ENCODE measurements at regions not wholly inside any gene's neighbourhood (a gene's known extent, or its start where the extent isn't known, plus 50 kb on each side); places are given as distances from the start of the nearest gene placed in this dataset.

GRCh38 chr11:42625757-42626665 lies 685.8 kb upstream of the API5 start:
- DNase-seq = no peak

GRCh38 chr11:42631220-42631843 lies 680.5 kb upstream of the API5 start:
- DNase-seq = peak; percentile 15

- DNase-seq = no peak
These were observed 664.8 kb upstream of the API5 start for GRCh38 chr11:42646959-42647358.

- no peak for DNase-seq
These were observed 663.8 kb upstream of the API5 start for GRCh38 chr11:42647993-42648392.

- no peak for DNase-seq
These were observed 660.2 kb upstream of the API5 start for GRCh38 chr11:42651621-42652020.

- DNase-seq = no peak
These were observed 654.6 kb upstream of the API5 start for GRCh38 chr11:42657169-42657568.

GRCh38 chr11:42661942-42662341 lies 649.9 kb upstream of the API5 start:
- DNase-seq = no peak

- DNase-seq = no peak
These were observed 642.4 kb upstream of the API5 start for GRCh38 chr11:42669248-42669976.

- no peak for DNase-seq
These were observed 637.4 kb upstream of the API5 start for GRCh38 chr11:42674436-42674835.

GRCh38 chr11:42707541-42707940 lies 604.3 kb upstream of the API5 start:
- no peak for DNase-seq

GRCh38 chr11:42709216-42709615 lies 602.6 kb upstream of the API5 start:
- DNase-seq = no peak

GRCh38 chr11:42713279-42713678 lies 598.5 kb upstream of the API5 start:
- no peak for DNase-seq

- DNase-seq = no peak
These were observed 598.0 kb upstream of the API5 start for GRCh38 chr11:42713753-42714152.

GRCh38 chr11:42720716-42721563 lies 590.9 kb upstream of the API5 start:
- no peak for DNase-seq

- no peak for DNase-seq
These were observed 583.9 kb upstream of the API5 start for GRCh38 chr11:42727879-42728278.

GRCh38 chr11:42762348-42762747 lies 549.4 kb upstream of the API5 start:
- DNase-seq = no peak

GRCh38 chr11:42764936-42765335 lies 546.9 kb upstream of the API5 start:
- DNase-seq = no peak

- no peak for DNase-seq
These were observed 543.2 kb upstream of the API5 start for GRCh38 chr11:42768576-42768975.

GRCh38 chr11:42770444-42771065 lies 541.2 kb upstream of the API5 start:
- DNase-seq = peak; percentile 4

GRCh38 chr11:42772886-42773285 lies 538.9 kb upstream of the API5 start:
- DNase-seq = no peak

GRCh38 chr11:42773729-42774128 lies 538.1 kb upstream of the API5 start:
- DNase-seq = no peak

GRCh38 chr11:42774567-42774966 lies 537.2 kb upstream of the API5 start:
- no peak for DNase-seq
